ENCODE measurements at regions not wholly inside any gene's neighbourhood (a gene's known extent, or its start where the extent isn't known, plus 50 kb on each side); places are given as distances from the start of the nearest gene placed in this dataset.

GRCh38 chr9:87067426-87067825 is 120.1 kb upstream of the GAS1 start:
- FAIRE-seq (no peak), ATAC-seq (no peak), DNase-seq (no peak)
- WGBS, 2 donors, result 64 to 82% methylated on average over 1 of the region's 1 CpG
- Histone ChIP-seq H3K4me3 (no peak overlapping the region), H3K27ac (no peak overlapping the region), H3K4me1 (no peaks in the 10 kb centered on the region), H3K36me3 (no peaks in the 10 kb centered on the region), H3K9me3 (no peaks in the 10 kb centered on the region), H3K27me3 (no peaks in the 10 kb centered on the region)
- TF ChIP-seq CTCF (IDR thresholded peaks at IDR 0.05), result no peak
- intact Hi-C loops (cut with DNase I), result no loop called here

- no peak for FAIRE-seq
- H3K4me1 ChIP-seq, result no peaks in the 10 kb centered on the region
- intact Hi-C loops (cut with DNase I), result no loop called here
- H3K4me3 ChIP-seq, result no peak overlapping the region
- no peaks in the 10 kb centered on the region for H3K36me3 ChIP-seq
- no peak overlapping the region for H3K27ac ChIP-seq
- TF ChIP-seq CTCF (IDR thresholded peaks at IDR 0.05), result no peak
- DNase-seq, result no peak
- 82 to 87% methylated on average over 4 of the region's 4 CpGs for WGBS, 2 donors
- H3K27me3 ChIP-seq, result no peaks in the 10 kb centered on the region
- no peak for ATAC-seq
- H3K9me3 ChIP-seq, result no peaks in the 10 kb centered on the region
These were observed 121.0 kb upstream of the GAS1 start for GRCh38 chr9:87068177-87068840.

GRCh38 chr9:87069690-87070089 is 122.4 kb upstream of the GAS1 start:
- FAIRE-seq, result no peak
- Histone ChIP-seq H3K36me3 (no peaks in the 10 kb centered on the region), H3K27me3 (no peaks in the 10 kb centered on the region), H3K27ac (no peak overlapping the region), H3K4me3 (no peak overlapping the region), H3K9me3 (no peaks in the 10 kb centered on the region), H3K4me1 (no peaks in the 10 kb centered on the region)
- intact Hi-C loops (cut with DNase I), result no loop called here
- ATAC-seq, result no peak
- no peak for TF ChIP-seq CTCF (IDR thresholded peaks at IDR 0.05)
- 65 to 76% methylated on average over 3 of the region's 3 CpGs for WGBS, 2 donors
- DNase-seq, result no peak

GRCh38 chr9:87070336-87070735 is 123.0 kb upstream of the GAS1 start:
- H3K27ac ChIP-seq, result no peak overlapping the region
- no peaks in the 10 kb centered on the region for H3K27me3 ChIP-seq
- no peaks in the 10 kb centered on the region for H3K4me1 ChIP-seq
- H3K9me3 ChIP-seq, result no peaks in the 10 kb centered on the region
- TF ChIP-seq CTCF (IDR thresholded peaks at IDR 0.05), result no peak
- DNase-seq (no peak), ATAC-seq (no peak), FAIRE-seq (no peak)
- 77 to 79% methylated on average over 3 of the region's 3 CpGs for WGBS, 2 donors
- no peaks in the 10 kb centered on the region for H3K36me3 ChIP-seq
- no peak overlapping the region for H3K4me3 ChIP-seq
- intact Hi-C loops (cut with DNase I), result no loop called here

- Histone ChIP-seq H3K9me3 (no peaks in the 10 kb centered on the region), H3K4me3 (no peak overlapping the region), H3K36me3 (no peaks in the 10 kb centered on the region), H3K27ac (no peak overlapping the region), H3K4me1 (no peaks in the 10 kb centered on the region), H3K27me3 (no peaks in the 10 kb centered on the region)
- WGBS, 2 donors, result 88 to 94% methylated on average over 3 of the region's 3 CpGs
- ATAC-seq (no peak), DNase-seq (no peak), FAIRE-seq (no peak)
- TF ChIP-seq CTCF (IDR thresholded peaks at IDR 0.05), result no peak
- intact Hi-C loops (cut with DNase I), result no loop called here
These were observed 124.2 kb upstream of the GAS1 start for GRCh38 chr9:87071473-87071872.

Measured in pancreas (tissue), 10 donors.